SK-N-SH treated with all-trans-retinoic acid at 6 μM for 48 hours (cell line): ENCODE measurements at regions not wholly inside any gene's neighbourhood (a gene's known extent, or its start where the extent isn't known, plus 50 kb on each side); places are given as distances from the start of the nearest gene placed in this dataset.

Source experiments
- ATAC-seq: fragments of 200-7000 bp; cut with Tn5 transposase; 3 replicates; pipeline ENCODE4 v1.9.1; 2020; ENCODE audit warnings: mild to moderate bottlenecking, moderate library complexity
- ARNTL ChIP-seq: fragments of 450-650 bp; formaldehyde crosslinking; IDR thresholded peaks from 2 replicates; pipeline ENCODE4 v1.5.0; 2020; ENCODE audit warnings: low read depth, mild to moderate bottlenecking, moderate library complexity, borderline replicate concordance
- BACH2 ChIP-seq: fragments of 250-450 bp; sonication (Bioruptor Pico); IDR thresholded peaks from 2 replicates; pipeline ENCODE4 v1.9.0; 2021; ENCODE audit warnings: mild to moderate bottlenecking, borderline replicate concordance
- CREB5 ChIP-seq: fragments of 250-450 bp; sonication (Bioruptor Pico); IDR thresholded peaks from 2 replicates; pipeline ENCODE4 v1.5.1; 2020; ENCODE audit warnings: low read depth, mild to moderate bottlenecking, moderate library complexity
- CSDC2 ChIP-seq: fragments of 250-450 bp; sonication (Bioruptor Pico); IDR thresholded peaks from 2 replicates; pipeline ENCODE4 v1.5.0; 2020; ENCODE audit warnings: mild to moderate bottlenecking, moderate library complexity
- CSRNP3 ChIP-seq: fragments of 250-450 bp; sonication (Bioruptor Pico); IDR thresholded peaks from 2 replicates; pipeline ENCODE4 v1.5.1; 2021; ENCODE audit warnings: mild to moderate bottlenecking, moderate library complexity
- ESRRG ChIP-seq: fragments of 250-450 bp; sonication (Bioruptor Pico); IDR thresholded peaks from 2 replicates; pipeline ENCODE4 v1.6.1; 2021; ENCODE audit warnings: mild to moderate bottlenecking
- GLIS3 ChIP-seq: fragments of 250-450 bp; sonication (Bioruptor Pico); IDR thresholded peaks from 2 replicates; pipeline ENCODE4 v1.5.0; 2020; ENCODE audit warnings: mild to moderate bottlenecking, moderate library complexity
- ISL1 ChIP-seq: fragments of 250-450 bp; sonication (Bioruptor Pico); IDR thresholded peaks from 2 replicates; pipeline ENCODE4 v2.1.2; 2022; ENCODE audit warnings: mild to moderate bottlenecking, moderate library complexity
- OSR1 ChIP-seq: fragments of 250-450 bp; sonication (Bioruptor Pico); IDR thresholded peaks from 2 replicates; pipeline ENCODE4 v1.8.0; 2022; ENCODE audit warnings: moderate library complexity, mild to moderate bottlenecking, inconsistent platforms
- PPARA ChIP-seq: fragments of 250-450 bp; sonication (Bioruptor Pico); IDR thresholded peaks from 2 replicates; pipeline ENCODE4 v1.5.0; 2020; ENCODE audit warnings: mild to moderate bottlenecking, borderline replicate concordance
- RARB ChIP-seq: fragments of 250-450 bp; sonication (Bioruptor Pico); IDR thresholded peaks from 2 replicates; pipeline ENCODE4 v1.8.0; 2021; ENCODE audit warnings: mild to moderate bottlenecking, moderate library complexity
- SNAI2 ChIP-seq: fragments of 250-450 bp; sonication (Bioruptor Pico); IDR thresholded peaks from 2 replicates; pipeline ENCODE4 v1.5.0; 2020; ENCODE audit warnings: mild to moderate bottlenecking, moderate library complexity
- TCF4 ChIP-seq: fragments of 250-450 bp; sonication (Bioruptor Pico); IDR thresholded peaks from 2 replicates; pipeline ENCODE4 v1.8.0; 2021; ENCODE audit warnings: mild to moderate bottlenecking, moderate library complexity, borderline replicate concordance
- TOX ChIP-seq: fragments of 250-450 bp; sonication (Bioruptor Pico); IDR thresholded peaks from 2 replicates; pipeline ENCODE4 v1.8.0; 2021; ENCODE audit warnings: mild to moderate bottlenecking, moderate library complexity, borderline replicate concordance
- TSHZ2 ChIP-seq: fragments of 250-450 bp; sonication (Bioruptor Pico); IDR thresholded peaks from 2 replicates; pipeline ENCODE4 v1.5.0; 2020; ENCODE audit warnings: mild to moderate bottlenecking, moderate library complexity
- ZC3H10 ChIP-seq: fragments of 250-450 bp; sonication (Bioruptor Pico); IDR thresholded peaks from 2 replicates; pipeline ENCODE4 v1.5.1; 2021; ENCODE audit warnings: mild to moderate bottlenecking, moderate library complexity
- ZFP3 ChIP-seq: fragments of 250-450 bp; sonication (Bioruptor Pico); IDR thresholded peaks from 2 replicates; pipeline ENCODE4 v1.5.0; 2020; ENCODE audit warnings: mild to moderate bottlenecking, moderate library complexity
- ZFP30 ChIP-seq: fragments of 450-650 bp; formaldehyde crosslinking; IDR thresholded peaks from 2 replicates; pipeline ENCODE4 v1.5.0; 2022; ENCODE audit warnings: mild to moderate bottlenecking, moderate library complexity
- ZNF565 ChIP-seq: fragments of 450-650 bp; formaldehyde crosslinking; conservative IDR thresholded peaks from 2 replicates; pipeline ENCODE4 v1.5.0; 2020; ENCODE audit warnings: low read depth, mild to moderate bottlenecking, moderate library complexity
- ZNF70 ChIP-seq: fragments of 450-650 bp; formaldehyde crosslinking; IDR thresholded peaks from 2 replicates; pipeline ENCODE4 v1.5.0; 2020; ENCODE audit warnings: mild to moderate bottlenecking, moderate library complexity
- ZNF8 ChIP-seq: fragments of 450-650 bp; formaldehyde crosslinking; IDR thresholded peaks from 2 replicates; pipeline ENCODE4 v1.5.0; 2020; ENCODE audit warnings: mild to moderate bottlenecking, moderate library complexity
- TF ChIP-seq, protein P1 (sequence below): fragments of 250-450 bp; sonication (Bioruptor Pico); IDR thresholded peaks from 2 replicates; pipeline ENCODE4 v1.8.0; 2021; ENCODE audit warnings: low read depth, mild to moderate bottlenecking, moderate library complexity, borderline replicate concordance
- TF ChIP-seq, protein P2 (sequence below): fragments of 250-450 bp; sonication (Bioruptor Pico); IDR thresholded peaks from 2 replicates; pipeline ENCODE4 v1.8.0; 2020; ENCODE audit warnings: mild to moderate bottlenecking, moderate library complexity, borderline replicate concordance

- ATAC-seq, result no peak
- no peak for TF ChIP-seq ARNTL (CRISPR knock-in tag)
- TF ChIP-seq ZNF70 (CRISPR knock-in tag), result no peak
- TF ChIP-seq BACH2, result no peak
- TF ChIP-seq ZNF565, result no peak
- TF ChIP-seq CSRNP3 (CRISPR knock-in tag), result no peak
- TF ChIP-seq, protein P1, sequence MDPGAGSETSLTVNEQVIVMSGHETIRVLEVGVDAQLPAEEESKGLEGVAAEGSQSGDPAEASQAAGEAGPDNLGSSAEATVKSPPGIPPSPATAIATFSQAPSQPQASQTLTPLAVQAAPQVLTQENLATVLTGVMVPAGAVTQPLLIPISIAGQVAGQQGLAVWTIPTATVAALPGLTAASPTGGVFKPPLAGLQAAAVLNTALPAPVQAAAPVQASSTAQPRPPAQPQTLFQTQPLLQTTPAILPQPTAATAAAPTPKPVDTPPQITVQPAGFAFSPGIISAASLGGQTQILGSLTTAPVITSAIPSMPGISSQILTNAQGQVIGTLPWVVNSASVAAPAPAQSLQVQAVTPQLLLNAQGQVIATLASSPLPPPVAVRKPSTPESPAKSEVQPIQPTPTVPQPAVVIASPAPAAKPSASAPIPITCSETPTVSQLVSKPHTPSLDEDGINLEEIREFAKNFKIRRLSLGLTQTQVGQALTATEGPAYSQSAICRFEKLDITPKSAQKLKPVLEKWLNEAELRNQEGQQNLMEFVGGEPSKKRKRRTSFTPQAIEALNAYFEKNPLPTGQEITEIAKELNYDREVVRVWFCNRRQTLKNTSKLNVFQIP (CRISPR knock-in tag), result no peak
- no peak for TF ChIP-seq SNAI2 (CRISPR knock-in tag)
- TF ChIP-seq TOX (CRISPR knock-in tag), result no peak
- TF ChIP-seq CSDC2, result no peak
- no peak for TF ChIP-seq ESRRG
- TF ChIP-seq, protein P2, sequence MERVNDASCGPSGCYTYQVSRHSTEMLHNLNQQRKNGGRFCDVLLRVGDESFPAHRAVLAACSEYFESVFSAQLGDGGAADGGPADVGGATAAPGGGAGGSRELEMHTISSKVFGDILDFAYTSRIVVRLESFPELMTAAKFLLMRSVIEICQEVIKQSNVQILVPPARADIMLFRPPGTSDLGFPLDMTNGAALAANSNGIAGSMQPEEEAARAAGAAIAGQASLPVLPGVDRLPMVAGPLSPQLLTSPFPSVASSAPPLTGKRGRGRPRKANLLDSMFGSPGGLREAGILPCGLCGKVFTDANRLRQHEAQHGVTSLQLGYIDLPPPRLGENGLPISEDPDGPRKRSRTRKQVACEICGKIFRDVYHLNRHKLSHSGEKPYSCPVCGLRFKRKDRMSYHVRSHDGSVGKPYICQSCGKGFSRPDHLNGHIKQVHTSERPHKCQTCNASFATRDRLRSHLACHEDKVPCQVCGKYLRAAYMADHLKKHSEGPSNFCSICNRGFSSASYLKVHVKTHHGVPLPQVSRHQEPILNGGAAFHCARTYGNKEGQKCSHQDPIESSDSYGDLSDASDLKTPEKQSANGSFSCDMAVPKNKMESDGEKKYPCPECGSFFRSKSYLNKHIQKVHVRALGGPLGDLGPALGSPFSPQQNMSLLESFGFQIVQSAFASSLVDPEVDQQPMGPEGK (CRISPR knock-in tag), result no peak
- no peak for TF ChIP-seq TSHZ2 (CRISPR knock-in tag)
- no peak for TF ChIP-seq OSR1 (CRISPR knock-in tag)
- TF ChIP-seq ZC3H10 (CRISPR knock-in tag), result no peak
- no peak for TF ChIP-seq ZNF8 (CRISPR knock-in tag)
- TF ChIP-seq ZFP30 (CRISPR knock-in tag), result no peak
- TF ChIP-seq ISL1 (CRISPR knock-in tag), result no peak
- TF ChIP-seq PPARA (CRISPR knock-in tag), result no peak
- no peak for TF ChIP-seq TCF4
- TF ChIP-seq ZFP3 (CRISPR knock-in tag), result no peak
Measured at GRCh38 chr3:127053979-127054378, 71.1 kb downstream of the PLXNA1 start.

DNA sequence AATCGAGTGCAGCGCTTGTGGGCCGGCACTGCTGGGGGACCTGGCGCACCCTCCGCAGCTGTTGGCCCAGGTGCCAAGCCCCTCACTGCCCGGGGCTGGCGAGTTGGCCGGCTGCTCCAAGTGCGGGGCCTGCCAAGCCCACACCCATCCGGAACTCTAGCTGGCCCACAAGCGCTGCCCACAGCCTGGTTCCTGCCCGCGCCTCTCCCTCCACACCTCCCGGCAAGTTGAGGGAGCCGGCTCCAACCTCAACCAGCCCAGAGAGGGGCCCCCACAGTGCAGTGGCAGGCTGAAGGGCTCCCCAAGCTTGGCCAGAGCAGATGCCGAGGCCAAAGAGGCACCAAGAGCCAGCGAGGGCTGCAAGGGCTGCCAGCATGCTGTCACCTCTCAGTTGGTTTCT lies 73.4 kb downstream of the PLXNA1 start:
- TF ChIP-seq ZC3H10 (CRISPR knock-in tag), result no peak
- no peak for TF ChIP-seq ISL1 (CRISPR knock-in tag)
- ATAC-seq, result no peak

GRCh38 chr3:127056976-127057375 lies 74.1 kb downstream of the PLXNA1 start:
- no peak for TF ChIP-seq TOX (CRISPR knock-in tag)
- no peak for TF ChIP-seq RARB (CRISPR knock-in tag)
- TF ChIP-seq ZNF8 (CRISPR knock-in tag), result no peak
- TF ChIP-seq OSR1 (CRISPR knock-in tag), result no peak
- no peak for TF ChIP-seq SNAI2 (CRISPR knock-in tag)
- no peak for TF ChIP-seq ESRRG
- TF ChIP-seq TCF4, result no peak
- TF ChIP-seq TSHZ2 (CRISPR knock-in tag), result no peak
- no peak for TF ChIP-seq ZC3H10 (CRISPR knock-in tag)
- TF ChIP-seq ZFP3 (CRISPR knock-in tag), result no peak
- no peak for TF ChIP-seq PPARA (CRISPR knock-in tag)
- TF ChIP-seq ISL1 (CRISPR knock-in tag), result no peak
- no peak for TF ChIP-seq GLIS3 (CRISPR knock-in tag)
- TF ChIP-seq CREB5 (CRISPR knock-in tag), result no peak
- TF ChIP-seq CSRNP3 (CRISPR knock-in tag), result no peak
- TF ChIP-seq ZNF565, result no peak
- TF ChIP-seq BACH2, result no peak
- ATAC-seq, result no peak
